Right renal cortex interstitium (tissue), 3 donors: ENCODE measurements at regions not wholly inside any gene's neighbourhood (a gene's known extent, or its start where the extent isn't known, plus 50 kb on each side); places are given as distances from the start of the nearest gene placed in this dataset.

Experiments
- DNase-seq, 3 donors: peaks; one replicate each; pipeline ENCODE4 v3.0.0-alpha.2; 2013; ENCODE audit warnings: low read depth in 3 of 3, low spot score in 2 of 3

DNA sequence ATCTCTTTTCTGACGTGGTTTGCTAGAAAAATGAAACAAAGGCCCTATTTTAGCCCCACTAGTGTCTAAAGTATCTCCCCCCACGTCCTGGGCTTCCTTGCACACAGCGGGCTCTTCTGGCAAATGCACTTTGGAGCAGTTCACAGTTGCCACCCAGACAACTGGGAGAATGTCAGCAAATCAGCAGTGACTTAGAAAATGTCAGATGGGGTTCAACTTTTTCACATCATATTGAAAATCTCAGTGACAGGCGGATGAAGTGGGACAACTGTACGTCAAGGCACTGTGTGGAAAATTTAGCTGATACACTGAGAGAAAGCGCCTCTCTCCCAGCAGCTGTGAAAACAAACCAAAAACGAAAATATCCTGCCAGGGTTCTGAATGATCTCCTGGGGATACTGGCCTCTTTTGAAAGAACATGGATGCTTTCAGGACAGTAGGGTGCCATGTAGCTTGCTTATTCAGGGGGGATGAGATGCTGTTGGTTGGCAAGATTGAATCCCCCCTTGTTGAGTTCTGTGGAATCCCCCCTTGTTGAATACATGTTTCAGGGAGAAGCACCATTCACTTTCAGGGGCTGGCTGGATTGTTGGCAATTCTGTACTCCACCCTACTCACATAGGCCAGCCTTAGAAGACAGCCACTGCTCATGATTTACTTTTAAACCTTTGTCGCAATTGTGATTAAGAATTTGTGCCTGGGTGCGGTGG, 372.8 kb upstream of the CELF2 start:
- no peak for DNase-seq

DNA sequence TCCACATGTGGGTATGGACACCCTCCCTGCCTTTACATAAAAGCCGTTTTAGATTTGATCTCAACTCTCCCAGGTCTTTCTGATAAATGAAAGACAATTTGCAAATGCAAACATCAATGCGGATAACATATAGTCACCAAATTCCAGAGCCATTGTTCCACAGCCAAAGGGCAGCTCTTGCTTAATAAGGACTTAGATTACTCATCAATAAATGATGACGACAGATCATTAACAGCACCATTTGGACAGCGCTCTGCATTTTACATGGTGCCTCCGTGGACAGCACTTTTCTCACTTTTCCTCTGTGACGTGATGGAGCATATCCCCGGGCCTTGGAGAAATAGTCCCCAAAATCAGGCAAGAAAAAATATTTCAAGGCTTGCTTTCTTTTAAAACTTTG, 370.3 kb upstream of the CELF2 start:
- no peak for DNase-seq

DNA sequence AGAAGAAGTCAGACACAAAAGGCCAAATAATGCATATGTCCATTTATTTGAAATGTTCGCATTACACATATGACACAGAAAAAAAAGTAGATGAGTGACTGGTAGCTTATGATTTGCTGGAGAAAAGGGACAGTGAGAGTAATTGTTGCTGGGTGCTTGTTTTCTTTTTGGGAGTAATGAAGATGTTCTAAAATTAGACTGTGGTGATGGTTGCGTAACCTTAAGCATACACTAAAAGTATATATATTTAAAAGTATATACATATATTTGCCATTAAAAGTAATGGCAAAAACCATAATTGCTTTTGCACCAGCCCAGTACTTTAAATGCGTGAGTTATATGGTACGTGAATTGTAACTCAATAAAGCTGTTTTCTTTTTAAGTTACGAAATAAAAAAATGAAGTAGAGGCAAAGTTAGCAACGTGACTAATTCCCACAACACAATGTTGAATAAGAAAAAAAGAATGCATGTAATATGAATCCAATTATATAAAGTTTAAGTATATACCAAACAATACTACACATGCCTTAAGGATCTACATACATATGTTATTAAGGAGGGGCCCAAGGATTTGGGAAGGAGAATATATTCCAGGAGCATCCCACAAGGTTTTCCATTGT, 360.4 kb upstream of the CELF2 start:
- no peak for DNase-seq

DNA sequence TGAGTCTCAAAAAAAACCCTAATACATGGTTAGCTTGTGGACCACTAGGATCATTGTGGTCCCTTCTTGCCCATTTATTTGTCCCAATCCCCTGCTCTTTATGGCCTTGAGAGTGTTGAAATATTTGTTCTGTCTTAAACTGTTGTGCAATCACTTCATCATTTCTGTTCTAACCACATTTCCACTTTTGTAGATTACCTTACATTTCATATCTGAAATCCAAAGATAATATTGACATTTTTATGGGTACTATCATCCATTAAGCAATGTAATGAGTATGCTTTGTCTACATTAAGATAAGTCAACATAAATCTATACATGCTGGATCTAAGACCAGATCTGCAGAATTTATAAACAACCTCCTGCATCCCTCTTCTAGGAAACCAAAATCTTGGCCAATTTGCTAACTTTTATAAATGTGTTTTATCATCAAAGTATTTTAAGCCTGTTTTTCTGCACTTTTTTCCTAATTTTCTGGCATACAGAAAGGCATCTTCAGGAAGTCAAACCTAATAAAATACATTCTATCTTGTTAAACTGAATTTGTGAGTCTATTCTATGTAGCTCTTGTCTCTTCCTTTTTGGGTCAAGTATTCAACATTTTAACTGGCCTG, 359.4 kb upstream of the CELF2 start:
- DNase-seq: no peak

DNA sequence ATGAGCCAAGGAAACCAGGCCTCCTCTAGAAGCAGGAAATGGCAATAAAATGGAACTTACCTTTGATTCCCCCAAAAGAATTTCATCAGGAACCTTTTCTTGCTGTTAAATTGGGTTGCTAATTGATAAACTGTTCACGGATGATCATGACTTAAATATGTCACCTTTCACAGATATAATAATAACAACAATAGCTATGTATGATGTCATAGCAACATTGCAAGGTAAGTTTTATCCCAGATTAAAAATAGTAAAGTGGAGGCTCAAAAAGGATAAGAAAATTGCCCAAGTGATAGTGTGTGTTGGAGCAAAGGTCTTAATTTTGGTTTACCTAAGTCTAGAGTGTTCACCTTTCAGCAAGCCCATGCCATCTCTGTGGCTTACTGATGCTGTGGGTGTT, 357.6 kb upstream of the CELF2 start:
- DNase-seq: no peak

DNA sequence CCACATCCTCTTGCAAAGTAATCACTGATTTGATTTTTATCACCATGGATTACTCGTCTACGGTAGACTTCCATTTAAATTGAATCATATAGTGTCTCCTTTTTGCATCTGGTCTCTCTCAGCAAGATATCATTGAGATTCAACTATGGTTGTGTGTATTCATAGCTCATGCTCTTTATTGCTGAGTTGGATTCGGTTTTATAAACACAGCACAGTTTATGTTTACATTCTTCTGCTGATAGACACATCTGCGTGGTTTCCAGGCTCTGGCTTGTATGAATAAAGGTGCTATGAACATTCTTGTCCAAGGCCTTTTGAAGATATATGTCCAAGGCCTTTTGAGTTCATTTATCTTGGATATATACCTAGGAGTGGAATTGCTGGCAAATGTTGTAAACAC, 356.5 kb upstream of the CELF2 start:
- DNase-seq: no peak

DNA sequence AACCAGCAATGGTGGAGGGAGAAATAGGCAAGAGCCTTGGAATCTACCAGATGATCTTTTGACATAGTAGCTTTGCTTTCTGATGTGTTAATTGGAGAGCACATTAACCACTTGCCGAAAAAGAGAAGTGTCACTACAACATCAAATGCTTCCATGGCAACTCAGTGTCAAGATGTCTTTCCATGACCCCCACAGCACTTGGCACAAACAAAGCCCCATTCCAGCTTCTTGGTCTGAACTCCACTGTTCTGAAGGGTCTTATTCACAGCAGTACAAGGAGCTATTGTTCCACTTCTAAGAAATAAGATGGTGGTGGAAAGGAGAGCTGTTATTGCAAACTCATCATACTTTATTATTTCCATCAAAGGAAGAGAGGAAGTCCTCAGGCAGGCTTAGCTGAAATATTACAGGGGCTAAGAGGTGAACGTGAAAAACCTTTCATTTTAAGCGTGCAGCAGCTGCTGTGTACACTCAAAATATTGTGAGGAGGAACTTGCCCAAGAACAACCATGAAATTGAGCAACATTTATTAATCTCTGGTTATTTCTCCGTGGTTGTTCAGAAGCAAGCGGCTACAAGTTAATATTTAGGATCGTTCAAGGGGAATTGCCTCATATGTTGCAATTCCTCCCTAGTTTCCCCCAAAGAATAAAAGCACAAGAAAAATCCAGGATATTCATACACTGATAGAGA, 354.8 kb upstream of the CELF2 start:
- DNase-seq: no peak

DNA sequence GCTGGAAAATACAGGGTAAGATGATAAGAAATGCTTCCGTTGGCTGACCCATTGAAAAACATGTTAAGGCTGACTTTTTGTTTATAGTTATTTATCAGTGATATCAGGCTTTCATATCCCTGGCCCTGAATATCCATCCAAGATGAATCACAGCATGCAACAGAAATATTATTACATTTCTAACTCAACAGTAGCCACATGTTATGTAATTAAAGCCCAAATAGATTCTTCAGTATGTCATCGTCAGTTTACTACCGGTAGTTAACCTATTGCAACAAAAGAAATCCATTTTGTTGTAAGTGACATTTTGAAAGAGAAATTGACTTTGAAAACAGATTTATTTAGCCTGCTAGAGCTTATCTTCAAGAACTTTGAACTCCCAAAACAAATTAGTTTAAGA, 354.1 kb upstream of the CELF2 start:
- DNase-seq: no peak

DNA sequence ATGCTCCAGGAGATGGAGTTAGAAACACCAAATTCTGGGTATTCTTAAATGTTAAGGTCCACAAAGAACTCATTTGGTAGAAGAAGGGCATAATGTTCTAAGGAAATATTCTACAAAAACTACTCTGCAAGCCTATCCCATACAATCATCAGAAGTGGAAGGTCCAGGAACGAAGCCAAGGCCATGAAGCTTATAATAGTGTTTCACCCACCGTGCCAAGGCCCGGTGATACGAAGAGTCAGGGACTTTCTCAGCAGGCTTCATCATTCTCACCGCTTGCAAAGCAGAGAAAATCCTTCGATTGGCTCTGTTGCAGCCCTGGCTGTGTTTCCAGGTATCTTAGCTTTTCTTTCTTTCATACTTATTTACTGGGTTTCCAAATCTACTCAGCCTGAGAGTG, 351.9 kb upstream of the CELF2 start:
- DNase-seq: no peak

DNA sequence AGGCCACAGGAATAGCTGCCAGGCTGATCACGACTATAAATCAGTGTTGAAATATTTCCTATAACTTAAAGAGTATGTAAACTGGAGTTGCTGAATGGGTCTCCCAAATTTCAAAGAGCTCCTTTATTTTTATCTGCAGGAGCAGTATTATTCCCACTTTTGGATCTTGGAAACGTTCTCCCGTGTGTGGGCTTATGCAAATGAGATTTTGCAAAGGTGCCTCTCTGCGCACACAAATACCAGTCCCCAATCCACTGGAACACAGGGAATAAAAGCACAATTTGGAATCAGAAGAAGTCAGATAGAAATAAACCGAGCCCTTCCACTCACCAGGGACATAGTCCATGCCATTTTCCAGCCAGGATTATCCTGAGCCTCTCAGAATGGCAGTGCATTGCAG, 350.2 kb upstream of the CELF2 start:
- no peak for DNase-seq

DNA sequence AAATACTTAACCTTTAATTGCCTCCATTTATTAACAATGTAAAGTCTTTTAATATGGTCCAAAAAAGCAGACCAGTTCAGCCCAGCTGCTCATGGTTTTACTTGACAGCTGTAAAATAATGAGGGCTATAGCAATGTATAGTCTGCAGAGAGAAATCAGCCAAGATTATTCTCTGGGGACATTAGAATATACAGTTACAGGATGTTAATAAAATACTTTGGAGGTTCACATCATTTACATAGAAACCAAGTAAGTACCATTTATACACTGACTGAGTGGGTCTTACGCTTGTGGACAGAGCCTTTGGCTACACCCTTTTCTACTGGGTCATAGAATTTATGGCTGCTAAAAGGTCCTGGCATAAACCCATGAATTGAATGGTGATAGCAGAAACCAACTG, 340.7 kb upstream of the CELF2 start:
- no peak for DNase-seq

DNA sequence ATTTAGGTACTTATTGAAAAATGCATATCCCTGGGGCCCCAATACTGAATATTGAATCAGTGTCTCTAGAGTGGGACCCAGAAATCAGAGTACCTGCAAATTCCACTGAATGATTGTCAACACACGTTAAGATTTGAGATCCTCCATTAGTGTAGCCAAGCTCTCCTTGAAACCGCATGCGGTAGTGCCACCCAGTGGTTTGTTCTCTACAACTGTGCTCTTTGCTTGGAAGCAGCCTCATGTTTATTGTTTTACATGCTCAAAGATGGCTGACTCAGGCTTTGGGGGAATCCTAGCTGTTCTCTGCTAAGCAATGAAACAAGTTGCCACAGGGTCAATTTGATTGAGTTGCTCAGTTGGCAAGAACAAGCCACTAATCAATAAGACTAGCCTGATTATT, 340.2 kb upstream of the CELF2 start:
- DNase-seq: no peak

DNA sequence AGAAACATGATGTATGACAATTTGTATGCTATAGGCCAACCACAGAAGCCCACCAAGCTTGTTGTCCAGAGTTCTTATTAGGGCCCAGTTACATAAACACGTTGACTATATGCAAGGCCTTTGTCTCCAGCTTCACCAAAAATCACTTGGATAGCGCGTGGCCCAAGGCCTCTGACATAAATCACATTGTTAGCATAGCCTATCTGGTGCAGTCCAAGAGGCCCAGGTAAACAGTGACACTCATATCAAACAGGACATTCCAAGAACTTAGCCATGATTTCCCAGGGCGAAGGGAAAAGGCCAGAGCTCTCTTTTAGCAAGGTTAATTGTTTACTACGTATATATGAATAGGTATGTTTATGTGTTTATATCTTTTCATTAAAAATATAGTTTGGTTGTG, 337.2 kb upstream of the CELF2 start:
- no peak for DNase-seq

DNA sequence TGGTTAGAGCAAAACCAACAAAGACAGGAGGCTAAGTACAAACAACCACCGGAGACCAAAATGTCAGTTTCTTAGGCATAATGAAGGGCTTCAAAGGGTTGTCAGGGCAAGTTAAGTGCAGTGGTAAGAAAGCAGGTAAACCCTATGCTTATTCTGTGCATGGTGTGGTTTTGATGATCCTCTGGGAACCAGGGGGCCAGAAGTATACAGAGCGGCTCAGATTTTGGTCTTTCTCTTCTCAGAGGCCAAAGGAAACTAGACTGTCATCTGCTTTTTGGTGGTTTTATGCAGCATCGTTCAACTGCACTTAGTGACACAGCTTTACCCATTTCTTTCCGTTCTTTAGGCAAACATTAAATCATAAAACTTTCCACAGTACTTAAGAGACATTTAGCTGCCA, 332.7 kb upstream of the CELF2 start:
- DNase-seq: no peak

DNA sequence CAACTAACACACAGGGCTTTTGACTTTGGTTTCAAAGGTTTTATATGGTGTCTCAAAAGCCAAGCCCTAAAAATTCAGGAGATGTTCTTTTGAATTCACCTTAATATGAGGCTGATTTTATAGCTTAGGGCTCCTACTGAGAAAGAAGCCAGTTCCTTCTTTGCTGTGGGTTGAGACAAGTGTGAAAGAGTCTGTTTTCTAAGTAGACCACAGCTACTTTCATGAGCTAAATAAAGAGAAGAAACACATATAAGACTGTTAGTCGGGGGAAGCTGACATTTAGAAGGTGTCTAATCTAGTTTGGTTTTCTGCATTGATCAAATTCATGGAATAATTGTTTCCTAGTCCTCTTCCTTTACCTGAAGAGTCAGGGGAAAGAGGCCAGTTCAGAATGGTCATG, 332.1 kb upstream of the CELF2 start:
- DNase-seq: no peak

DNA sequence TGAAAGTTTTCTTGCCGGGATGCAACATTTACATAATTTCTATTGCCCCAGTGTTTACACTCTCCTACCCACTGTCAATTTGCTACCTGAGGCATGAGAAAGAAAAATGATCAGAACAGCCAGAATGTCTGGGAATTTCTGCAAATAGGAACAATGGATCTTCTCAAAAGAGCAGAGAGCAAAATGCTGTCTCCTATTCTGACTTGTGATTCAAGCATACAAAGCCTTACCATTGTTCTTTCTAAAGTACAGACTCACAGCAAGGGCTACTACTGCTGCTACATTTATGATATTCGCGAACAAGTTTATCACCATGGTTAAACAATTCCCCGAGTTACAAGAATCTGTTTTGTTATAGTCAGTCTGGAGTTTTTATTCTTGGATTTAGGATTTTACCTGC, 329.9 kb upstream of the CELF2 start:
- DNase-seq: no peak

DNA sequence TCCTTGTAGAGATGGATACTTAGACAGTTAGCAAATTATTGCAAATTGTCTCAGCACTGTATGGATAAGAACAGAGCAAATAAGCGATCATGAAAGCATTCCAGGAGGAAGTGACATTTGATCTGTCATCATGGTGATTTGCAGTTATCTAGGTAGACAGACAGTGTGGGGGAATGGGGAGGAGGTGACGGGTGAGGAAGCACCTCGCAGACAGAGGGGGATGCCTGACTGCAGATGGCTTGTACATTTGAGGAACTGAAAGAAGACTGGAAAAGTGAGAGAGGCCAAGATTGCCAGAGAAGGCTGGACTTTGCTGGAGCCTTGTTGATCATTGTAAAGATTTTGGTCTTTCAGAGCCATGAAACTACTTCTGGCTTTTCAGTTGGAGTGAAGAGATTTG, 318.2 kb upstream of the CELF2 start:
- DNase-seq: no peak

DNA sequence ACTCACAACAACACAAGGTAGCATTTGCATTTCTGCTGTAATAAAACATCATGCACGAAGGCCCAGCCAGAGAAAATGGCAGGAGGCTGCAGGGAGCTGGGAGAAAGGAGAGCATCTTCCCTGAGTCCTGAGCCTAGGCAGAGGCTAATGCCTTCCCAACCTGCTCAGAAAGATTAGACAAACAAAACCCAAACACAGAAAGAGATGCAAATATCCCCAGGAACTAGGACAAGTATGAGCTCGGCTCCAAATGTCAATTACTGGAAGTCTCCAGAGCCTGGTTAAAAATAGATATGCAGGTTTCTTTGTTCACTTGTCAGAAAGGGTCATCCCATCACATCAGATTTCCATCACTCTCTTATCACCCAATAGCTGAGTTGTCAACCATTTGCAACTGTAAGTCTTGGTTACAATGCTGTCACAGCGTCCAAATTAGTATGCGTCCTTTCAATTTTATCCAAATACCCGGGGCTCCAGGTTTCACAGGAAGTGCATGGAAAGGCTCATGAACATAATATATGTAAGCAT, 316.5 kb upstream of the CELF2 start:
- DNase-seq: no peak

DNA sequence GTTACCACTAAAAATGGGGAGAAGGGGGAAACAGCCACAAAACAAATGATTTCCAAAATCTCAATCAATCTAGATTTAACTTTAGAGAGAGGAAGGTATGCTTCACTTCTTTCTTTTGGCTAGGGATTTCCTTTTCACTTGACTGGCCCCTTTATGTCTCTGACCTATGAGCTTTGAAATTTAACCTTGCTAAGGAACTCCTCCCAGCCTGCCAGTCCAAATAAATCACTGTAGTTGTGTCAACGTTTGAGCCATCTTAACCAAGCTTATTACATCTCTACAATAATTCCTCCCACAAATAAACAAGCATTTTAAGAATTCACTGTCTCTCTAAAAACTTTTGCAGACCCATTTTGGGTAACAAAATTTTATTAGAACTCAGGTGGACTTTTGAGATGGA, 315.5 kb upstream of the CELF2 start:
- no peak for DNase-seq

DNA sequence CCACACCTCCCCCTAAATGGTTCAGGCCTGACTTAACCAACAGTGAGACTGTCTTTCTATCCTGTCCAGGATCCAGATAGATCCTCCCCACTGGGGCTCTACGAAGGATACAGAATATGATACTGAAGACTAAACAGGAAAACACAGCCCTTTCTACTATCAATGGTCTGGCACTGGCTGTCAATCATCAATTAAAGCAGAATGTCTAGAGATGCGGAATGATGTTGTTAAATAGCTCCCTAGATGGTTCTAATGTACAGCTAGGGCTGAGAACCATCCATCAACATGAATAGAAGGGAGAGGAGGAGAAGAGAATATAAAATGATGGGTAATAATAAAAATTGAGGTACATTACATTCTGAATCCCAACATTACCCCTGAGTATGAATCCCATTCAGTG, 314.3 kb upstream of the CELF2 start:
- DNase-seq: no peak

DNA sequence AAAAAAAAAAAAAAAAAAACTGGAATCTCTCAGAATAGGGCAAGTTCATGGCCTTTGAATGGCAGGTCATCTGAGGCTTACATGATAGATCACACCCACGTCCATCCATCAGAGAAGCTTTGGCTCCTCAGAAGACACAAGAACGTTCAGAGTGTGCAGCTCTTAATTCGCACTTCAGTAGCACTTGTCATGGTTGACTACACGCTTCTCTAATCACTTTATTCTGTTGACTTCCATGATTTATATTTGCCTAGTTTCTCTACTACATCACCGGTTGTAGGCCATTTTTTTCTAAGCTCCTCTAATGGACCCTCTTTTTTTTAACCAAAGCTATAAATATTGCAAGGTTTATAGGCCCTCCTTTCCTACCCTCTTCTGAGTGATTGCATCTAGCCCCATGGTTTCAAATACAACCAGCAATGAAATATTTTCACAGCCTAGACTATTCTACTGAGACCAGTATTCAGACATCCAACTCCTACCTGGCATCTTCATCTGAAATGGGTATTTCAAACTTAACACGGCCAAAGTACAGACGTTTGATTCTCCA, 305.4 kb upstream of the CELF2 start:
- no peak for DNase-seq
